Mesendoderm (in vitro differentiated cells): ENCODE measurements at regions not wholly inside any gene's neighbourhood (a gene's known extent, or its start where the extent isn't known, plus 50 kb on each side); places are given as distances from the start of the nearest gene placed in this dataset.
"Not testable (repeated sequence)": the region's sequence is repeated elsewhere in the genome, so short reads cannot be mapped to it uniquely, and the experiment has no call there.

Experiments used
- DNase-seq: peaks from one replicate; pipeline ENCODE4 v3.0.0; 2013
- H2AK5ac ChIP-seq: 2 replicates; pipeline ENCODE4 v1.6.1; 2013; ENCODE audit warnings: low read length, inconsistent platforms
- H2BK120ac ChIP-seq: 2 replicates; pipeline ENCODE4 v1.6.1; 2013; ENCODE audit warnings: low read depth, mild to moderate bottlenecking, low read length, moderate library complexity, mixed read lengths
- H2BK15ac ChIP-seq: replicated peaks from 2 replicates; pipeline ENCODE4 v1.6.1; 2013; ENCODE audit warnings: low read depth, mild to moderate bottlenecking, moderate library complexity
- H2BK5ac ChIP-seq: 2 replicates; pipeline ENCODE4 v1.6.1; 2013; ENCODE audit warnings: low read length, inconsistent platforms
- H3K18ac ChIP-seq: 2 replicates; pipeline ENCODE4 v1.6.1; 2013; ENCODE audit warnings: mild to moderate bottlenecking, low read length, mixed read lengths
- H3K23ac ChIP-seq: one replicate; pipeline ENCODE4 v1.6.1; 2013; ENCODE audit warnings: low read length
- H3K27ac ChIP-seq: 2 replicates; pipeline ENCODE4 v1.5.1; 2013; ENCODE audit warnings: low read depth, mild to moderate bottlenecking, inconsistent platforms, low read length, moderate library complexity
- H3K27me3 ChIP-seq: 2 replicates; pipeline ENCODE4 v1.6.1; 2013; ENCODE audit warnings: low read length, control low read depth, mild to moderate bottlenecking, inconsistent platforms; ENCODE audit not compliant: insufficient read depth, poor library complexity
- H3K36me3 ChIP-seq: 2 replicates; pipeline ENCODE4 v1.6.1; 2013; ENCODE audit warnings: low read length, inconsistent platforms; ENCODE audit not compliant: control insufficient read depth, insufficient read depth
- H3K4ac ChIP-seq: one replicate; pipeline ENCODE4 v1.6.1; 2013; ENCODE audit warnings: low read depth, mild to moderate bottlenecking, low read length, moderate library complexity
- H3K4me1 ChIP-seq: 2 replicates; pipeline ENCODE4 v1.6.1; 2013; ENCODE audit warnings: low read depth, low read length, inconsistent platforms; ENCODE audit not compliant: control insufficient read depth
- H3K4me2 ChIP-seq: 2 replicates; pipeline ENCODE4 v1.6.1; 2013; ENCODE audit warnings: low read length
- H3K4me3 ChIP-seq: 2 replicates; pipeline ENCODE4 v1.5.1; 2013; ENCODE audit warnings: mild to moderate bottlenecking, low read length
- H3K56ac ChIP-seq: one replicate; pipeline ENCODE4 v1.6.1; 2013; ENCODE audit warnings: low read length
- H3K79me1 ChIP-seq: 2 replicates; pipeline ENCODE4 v1.6.1; 2013; ENCODE audit warnings: low read length, inconsistent platforms
- H3K79me2 ChIP-seq: 2 replicates; pipeline ENCODE4 v1.6.1; 2013; ENCODE audit warnings: mild to moderate bottlenecking, low read length; ENCODE audit not compliant: control insufficient read depth, insufficient read depth
- H3K9ac ChIP-seq: 2 replicates; pipeline ENCODE4 v1.6.1; 2013; ENCODE audit warnings: low read length, inconsistent platforms
- H4K5ac ChIP-seq: one replicate; pipeline ENCODE4 v1.6.1; 2013; ENCODE audit warnings: low read length
- H4K8ac ChIP-seq: one replicate; pipeline ENCODE4 v1.6.1; 2013; ENCODE audit warnings: low read depth, mild to moderate bottlenecking, control low read depth, low read length, moderate library complexity
- WGBS: extraction: QIAGEN DNeasy Blood & Tissue Kit; methylation state at CpG from one replicate; pipeline ENCODE4 v1.1.7; 2013; ENCODE audit warnings: low lambda C conversion rate, missing lambda C conversion rate; ENCODE audit not compliant: insufficient coverage; ENCODE audit errors: extremely low coverage; 5-methylcytosine and 5-hydroxymethylcytosine counted together

DNA sequence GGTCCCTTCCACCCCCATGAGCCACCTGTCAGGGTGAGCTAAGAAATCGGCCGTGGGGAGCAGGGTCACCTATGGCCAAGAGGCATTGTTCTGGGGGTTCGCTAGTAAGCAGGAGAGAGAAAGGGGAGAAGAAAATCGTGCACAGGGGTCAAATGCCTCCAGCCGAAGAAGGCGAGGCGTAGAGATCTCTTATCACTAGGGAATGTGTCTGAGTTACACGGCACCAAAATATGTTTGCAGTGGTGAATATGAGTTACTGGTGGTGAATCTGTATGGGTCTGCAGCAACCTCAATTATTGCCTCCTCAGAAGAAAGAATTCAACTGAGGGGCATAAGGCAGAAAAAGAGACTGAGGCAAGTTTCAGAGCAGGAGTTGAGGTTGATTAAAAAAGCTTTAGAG, 54.2 kb upstream of the RABGAP1L start:
- H3K36me3 ChIP-seq, result no peaks in the 10 kb centered on the region
- H2BK15ac ChIP-seq, result no peak overlapping the region
- H2BK120ac ChIP-seq, result no peak overlapping the region
- no peaks in the 10 kb centered on the region for H3K27me3 ChIP-seq
- WGBS, result no CpG with 5 or more reads among the region's 8 CpGs
- no peak overlapping the region for H3K4ac ChIP-seq
- no peak overlapping the region for H4K5ac ChIP-seq
- DNase-seq, result no peak
- H4K8ac ChIP-seq, result no peak overlapping the region
- no peak overlapping the region for H3K23ac ChIP-seq
- no peak overlapping the region for H2AK5ac ChIP-seq
- no peak overlapping the region for H3K56ac ChIP-seq
- H3K9ac ChIP-seq, result no peak overlapping the region
- no peaks in the 10 kb centered on the region for H3K4me1 ChIP-seq
- H3K4me2 ChIP-seq, result no peak overlapping the region
- H3K4me3 ChIP-seq, result no peak overlapping the region
- no peak overlapping the region for H2BK5ac ChIP-seq
- H3K18ac ChIP-seq, result no peak overlapping the region
- H3K27ac ChIP-seq, result no peak overlapping the region
- H3K79me1 ChIP-seq, result no peaks in the 10 kb centered on the region
- H3K79me2 ChIP-seq, result no peaks in the 10 kb centered on the region

- no CpG with 5 or more reads among the region's 2 CpGs for WGBS
- H3K4ac ChIP-seq, result no peak overlapping the region
- DNase-seq, result no peak
- H3K27ac ChIP-seq, result no peak overlapping the region
- H3K23ac ChIP-seq, result no peak overlapping the region
- H3K4me1 ChIP-seq, result no peaks in the 10 kb centered on the region
- no peaks in the 10 kb centered on the region for H3K36me3 ChIP-seq
- H3K4me2 ChIP-seq, result no peak overlapping the region
- no peak overlapping the region for H3K56ac ChIP-seq
- H3K27me3 ChIP-seq, result no peaks in the 10 kb centered on the region
- no peak overlapping the region for H2BK5ac ChIP-seq
- no peak overlapping the region for H2AK5ac ChIP-seq
- no peak overlapping the region for H4K8ac ChIP-seq
- H3K79me2 ChIP-seq, result no peaks in the 10 kb centered on the region
- no peak overlapping the region for H3K9ac ChIP-seq
- H4K5ac ChIP-seq, result no peak overlapping the region
- no peak overlapping the region for H3K18ac ChIP-seq
- no peak overlapping the region for H3K4me3 ChIP-seq
- H3K79me1 ChIP-seq, result no peaks in the 10 kb centered on the region
- no peak overlapping the region for H2BK120ac ChIP-seq
- no peak overlapping the region for H2BK15ac ChIP-seq
Measured at GRCh38 chr1:174103766-174104165, 55.6 kb upstream of the RABGAP1L start.

DNA sequence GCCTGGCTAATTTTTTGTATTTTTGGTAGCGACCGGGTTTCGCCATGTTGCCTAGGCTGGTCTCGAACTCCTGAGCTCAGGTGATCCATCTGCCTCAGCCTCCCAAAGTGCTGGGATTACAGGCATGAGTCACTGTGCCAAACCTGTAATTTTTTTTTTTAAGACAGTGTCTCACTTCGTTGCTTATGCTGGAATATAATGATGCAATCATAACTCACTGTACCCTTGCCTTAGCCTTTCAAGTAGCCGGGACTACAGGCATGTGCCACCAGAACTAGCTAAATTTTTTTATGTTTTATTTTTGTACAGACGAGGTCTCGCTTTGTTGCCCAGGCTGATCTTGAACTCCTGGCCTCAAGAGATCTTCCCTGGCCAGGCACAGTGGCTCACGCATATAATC, 57.3 kb upstream of the RABGAP1L start:
- H2BK5ac ChIP-seq, H3K4me3 ChIP-seq, DNase-seq, H3K27me3 ChIP-seq, H3K4me1 ChIP-seq, H2BK120ac ChIP-seq, H4K5ac ChIP-seq, H3K9ac ChIP-seq, H3K27ac ChIP-seq, H3K18ac ChIP-seq, H2BK15ac ChIP-seq, H3K36me3 ChIP-seq, H3K79me1 ChIP-seq, H3K23ac ChIP-seq, H3K4ac ChIP-seq, H3K56ac ChIP-seq, H3K4me2 ChIP-seq, H2AK5ac ChIP-seq, H4K8ac ChIP-seq, H3K79me2 ChIP-seq: not testable (repeated sequence)
- WGBS, result no CpG with 5 or more reads among the region's 9 CpGs

DNA sequence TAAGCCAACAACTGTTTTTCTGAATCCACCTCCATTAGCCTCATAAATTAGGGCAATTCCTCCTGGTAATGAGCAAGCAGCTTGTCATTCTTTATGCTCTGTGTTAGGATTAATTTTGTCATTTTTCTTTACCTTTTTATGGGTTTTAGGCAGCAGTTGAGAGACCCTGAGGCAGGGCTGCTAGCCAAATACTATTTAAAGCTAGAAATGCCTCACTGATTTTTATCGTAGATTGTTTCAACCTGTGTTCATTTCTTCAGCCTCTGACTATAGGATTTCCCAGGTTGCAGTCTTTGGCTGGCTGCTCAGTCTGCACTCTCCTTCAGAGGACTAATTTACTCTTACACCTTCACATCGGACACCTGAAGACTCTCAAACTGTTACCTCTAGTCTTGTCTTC, 61.9 kb upstream of the RABGAP1L start:
- H3K27me3 ChIP-seq, result no peaks in the 10 kb centered on the region
- no peak overlapping the region for H3K23ac ChIP-seq
- H2BK15ac ChIP-seq, result no peak overlapping the region
- H4K5ac ChIP-seq, result no peak overlapping the region
- no peak overlapping the region for H2AK5ac ChIP-seq
- no peaks in the 10 kb centered on the region for H3K36me3 ChIP-seq
- H3K4me2 ChIP-seq, result no peak overlapping the region
- no peaks in the 10 kb centered on the region for H3K4me1 ChIP-seq
- H3K4ac ChIP-seq, result no peak overlapping the region
- H3K79me1 ChIP-seq, result no peaks in the 10 kb centered on the region
- no peak overlapping the region for H2BK5ac ChIP-seq
- no peak overlapping the region for H3K9ac ChIP-seq
- H4K8ac ChIP-seq, result no peak overlapping the region
- H3K27ac ChIP-seq, result no peak overlapping the region
- no peak overlapping the region for H3K4me3 ChIP-seq
- no peak for DNase-seq
- no peaks in the 10 kb centered on the region for H3K79me2 ChIP-seq
- no CpG with 5 or more reads among the region's 2 CpGs for WGBS
- H3K18ac ChIP-seq, result no peak overlapping the region
- H3K56ac ChIP-seq, result no peak overlapping the region
- H2BK120ac ChIP-seq, result no peak overlapping the region

DNA sequence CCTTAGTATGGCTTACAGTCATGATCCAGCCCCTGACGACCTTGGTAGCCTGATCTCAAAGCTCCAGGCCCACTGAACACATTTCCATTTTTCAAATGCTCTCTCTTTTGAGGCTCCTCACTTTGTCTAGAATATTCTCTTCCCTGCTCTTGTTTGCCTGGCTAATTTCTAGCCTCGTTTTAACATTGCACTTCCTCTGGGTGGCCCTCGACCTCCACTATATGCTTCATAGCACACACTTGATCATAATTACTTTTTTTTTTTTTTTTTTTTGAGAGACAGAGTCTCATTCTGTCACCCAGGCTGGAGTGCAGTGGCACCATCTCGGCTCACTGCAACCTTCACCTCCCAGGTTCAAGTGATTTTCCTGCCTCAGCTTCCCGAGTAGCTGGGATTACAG, 65.5 kb upstream of the RABGAP1L start:
- not testable (repeated sequence) for H2BK120ac ChIP-seq, H3K23ac ChIP-seq, H3K4ac ChIP-seq, DNase-seq, H3K79me1 ChIP-seq, H3K4me2 ChIP-seq, H3K18ac ChIP-seq, H3K4me1 ChIP-seq, H3K4me3 ChIP-seq, H2AK5ac ChIP-seq, H3K27me3 ChIP-seq, H3K56ac ChIP-seq, H3K36me3 ChIP-seq, H2BK5ac ChIP-seq, H2BK15ac ChIP-seq, H4K5ac ChIP-seq, H3K79me2 ChIP-seq, H3K27ac ChIP-seq, H3K9ac ChIP-seq, H4K8ac ChIP-seq
- no CpG with 5 or more reads among the region's 5 CpGs for WGBS

DNA sequence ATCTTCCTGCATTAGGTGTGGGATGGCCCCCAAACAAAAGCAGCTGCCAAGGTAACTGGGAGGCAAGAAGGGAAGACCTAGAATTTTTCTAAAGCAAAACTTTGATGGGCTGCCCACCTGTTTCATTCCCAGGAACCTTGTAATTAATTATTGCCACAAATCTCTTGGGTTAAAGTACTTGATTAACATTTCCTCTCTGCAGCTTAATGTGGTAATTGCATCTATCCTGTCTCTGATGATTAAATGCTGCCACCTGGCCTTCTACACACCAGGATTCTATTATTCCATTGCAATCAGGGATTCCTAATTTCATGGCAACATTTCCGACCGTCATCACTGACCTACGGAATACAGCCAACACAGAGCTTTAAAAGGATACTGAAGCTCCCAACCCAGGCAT, 68.3 kb upstream of the RC3H1 start:
- H3K27ac ChIP-seq, result no peak overlapping the region
- no peak overlapping the region for H3K23ac ChIP-seq
- no peak overlapping the region for H3K4ac ChIP-seq
- no peaks in the 10 kb centered on the region for H3K79me1 ChIP-seq
- H3K56ac ChIP-seq, result no peak overlapping the region
- H4K5ac ChIP-seq, result no peak overlapping the region
- H3K4me3 ChIP-seq, result no peak overlapping the region
- WGBS, result no CpG with 5 or more reads among the region's 3 CpGs
- no peak overlapping the region for H2BK15ac ChIP-seq
- no peak overlapping the region for H2BK5ac ChIP-seq
- no peaks in the 10 kb centered on the region for H3K27me3 ChIP-seq
- no peak overlapping the region for H3K4me2 ChIP-seq
- no peaks in the 10 kb centered on the region for H3K36me3 ChIP-seq
- no peaks in the 10 kb centered on the region for H3K4me1 ChIP-seq
- no peak overlapping the region for H2BK120ac ChIP-seq
- DNase-seq, result no peak
- no peak overlapping the region for H3K18ac ChIP-seq
- H3K79me2 ChIP-seq, result no peaks in the 10 kb centered on the region
- H2AK5ac ChIP-seq, result no peak overlapping the region
- H4K8ac ChIP-seq, result no peak overlapping the region
- H3K9ac ChIP-seq, result no peak overlapping the region
